ENCODE measurements at regions not wholly inside any gene's neighbourhood (a gene's known extent, or its start where the extent isn't known, plus 50 kb on each side); places are given as distances from the start of the nearest gene placed in this dataset.

DNA sequence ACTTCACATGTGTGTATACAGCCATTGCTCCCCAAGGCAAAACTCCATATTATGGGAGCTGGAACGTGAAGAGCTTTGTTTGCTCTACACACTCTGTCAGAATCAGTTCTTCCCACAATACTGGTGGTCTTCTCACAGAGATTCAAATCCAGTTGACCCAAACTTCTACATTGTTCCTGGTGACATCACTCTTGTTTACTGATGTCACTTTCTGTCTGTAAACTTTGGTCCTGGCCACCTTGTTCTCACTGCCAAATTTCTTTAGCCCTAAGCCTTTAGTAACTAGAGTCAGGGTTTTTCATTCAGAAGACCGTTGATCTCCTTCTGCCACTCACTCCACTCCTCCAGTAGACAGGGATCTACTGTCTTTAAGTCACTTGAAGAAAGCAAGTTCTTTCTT, 386.0 kb upstream of the ZEB2 start:
- TF ChIP-seq CTCF (tag by site-specific recombination; IDR thresholded peaks at IDR 0.05) (no peak), PATZ1 (tag by site-specific recombination; IDR thresholded peaks at IDR 0.05) (no peak), ZNF133 (tag by site-specific recombination; IDR thresholded peaks at IDR 0.05) (no peak), EGR2 (tag by site-specific recombination; IDR thresholded peaks at IDR 0.05; ENCODE audit: low read depth) (no peak), ATF2 (tag by site-specific recombination; IDR thresholded peaks at IDR 0.05; ENCODE audit: low read depth) (no peak), ZNF433 (tag by site-specific recombination; IDR thresholded peaks at IDR 0.05; ENCODE audit: low read depth) (no peak), PRDM10 (tag by site-specific recombination; IDR thresholded peaks at IDR 0.05) (no peak), REPIN1 (tag by site-specific recombination; IDR thresholded peaks at IDR 0.05; ENCODE audit: low read depth) (no peak), ZBTB20 (tag by site-specific recombination; IDR thresholded peaks at IDR 0.05) (no peak), ZNF132 (tag by site-specific recombination; IDR thresholded peaks at IDR 0.05; ENCODE audit: borderline replicate concordance) (no peak), ZNF184 (tag by site-specific recombination; IDR thresholded peaks at IDR 0.05) (no peak), ZFP3 (tag by site-specific recombination; IDR thresholded peaks at IDR 0.05; ENCODE audit: low read depth) (no peak), ZEB2 (tag by site-specific recombination; IDR thresholded peaks at IDR 0.05) (no peak), KLF8 (tag by site-specific recombination; IDR thresholded peaks at IDR 0.05) (no peak)

Measured in HEK293 (cell line).